Fibroblast of lung (primary cell): ENCODE measurements at regions not wholly inside any gene's neighbourhood (a gene's known extent, or its start where the extent isn't known, plus 50 kb on each side); places are given as distances from the start of the nearest gene placed in this dataset.

Experiments
- DNase-seq, 2 donors: peaks; one replicate each; pipeline versions ENCODE4 v3.0.0 to v3.0.0-alpha.2; 2010; ENCODE audit warnings: low read depth in 2 of 2
- H2AFZ ChIP-seq: 2 replicates; pipeline ENCODE4 v1.5.1; 2012; ENCODE audit warnings: low read length, control low read depth, inconsistent platforms
- H3K27ac ChIP-seq: 2 replicates; pipeline ENCODE4 v1.5.1; 2011; ENCODE audit warnings: low read length, control low read depth; ENCODE audit not compliant: insufficient read depth
- H3K27me3 ChIP-seq: 2 replicates; pipeline ENCODE4 v1.5.1; 2011; ENCODE audit warnings: mild to moderate bottlenecking, low read length; ENCODE audit not compliant: control insufficient read depth, insufficient read depth
- H3K36me3 ChIP-seq: 2 replicates; pipeline ENCODE4 v1.5.1; 2011; ENCODE audit warnings: low read length; ENCODE audit not compliant: control insufficient read depth, insufficient read depth
- H3K4me1 ChIP-seq: 2 replicates; pipeline ENCODE4 v1.5.1; 2011; ENCODE audit warnings: low read length; ENCODE audit not compliant: control insufficient read depth, insufficient read depth; ENCODE audit errors: extremely low read depth
- H3K4me2 ChIP-seq: 2 replicates; pipeline ENCODE4 v1.5.1; 2011; ENCODE audit warnings: low read length, control low read depth; ENCODE audit not compliant: insufficient read depth; ENCODE audit errors: extremely low read depth
- H3K4me3 ChIP-seq, 4 experiments: fragments of 200-600 bp in 1 of 4; sonication (generic) in 1 of 4; replicated peaks in 1 of 4; 2 replicates each; pipeline ENCODE4 v1.5.1; 2011 to 2016; ENCODE audit warnings: low read length in 4 of 4, low read depth in 3 of 4, mild to moderate bottlenecking in 3 of 4, control low read depth in 2 of 4, inconsistent platforms in 1 of 4, mixed read lengths in 1 of 4; ENCODE audit not compliant: insufficient read depth in 1 of 4; ENCODE audit errors: control extremely low read depth in 1 of 4
- H3K79me2 ChIP-seq: 2 replicates; pipeline ENCODE4 v1.5.1; 2012; ENCODE audit warnings: mild to moderate bottlenecking, low read length, inconsistent platforms; ENCODE audit not compliant: control insufficient read depth, insufficient read depth
- H3K9ac ChIP-seq: 2 replicates; pipeline ENCODE4 v1.5.1; 2011; ENCODE audit warnings: mild to moderate bottlenecking, low read length, control low read depth; ENCODE audit not compliant: insufficient read depth
- H3K9me3 ChIP-seq: 2 replicates; pipeline ENCODE4 v1.5.1; 2012; ENCODE audit warnings: low read depth, low read length; ENCODE audit not compliant: control insufficient read depth, insufficient read depth
- H4K20me1 ChIP-seq: 2 replicates; pipeline ENCODE4 v1.5.1; 2011; ENCODE audit warnings: low read length; ENCODE audit not compliant: control insufficient read depth, insufficient read depth; ENCODE audit errors: extremely low read depth
- EZH2 ChIP-seq: IDR thresholded peaks from 2 replicates; pipeline ENCODE4 v1.5.1; 2012; ENCODE audit warnings: low read length, control low read depth, mild to moderate bottlenecking; ENCODE audit errors: missing control alignments
- TF ChIP-seq, protein P1 (sequence below), 2 donors: IDR thresholded peaks in 1 of 2; conservative IDR thresholded peaks in 1 of 2; 1 replicate in 1 of 2; 2 replicates in 1 of 2; pipeline ENCODE4 v1.5.1; 2011 to 2012; ENCODE audit warnings: low read length in 2 of 2, control low read depth in 1 of 2, inconsistent platforms in 1 of 2, low read depth in 1 of 2, mild to moderate bottlenecking in 1 of 2

DNA sequence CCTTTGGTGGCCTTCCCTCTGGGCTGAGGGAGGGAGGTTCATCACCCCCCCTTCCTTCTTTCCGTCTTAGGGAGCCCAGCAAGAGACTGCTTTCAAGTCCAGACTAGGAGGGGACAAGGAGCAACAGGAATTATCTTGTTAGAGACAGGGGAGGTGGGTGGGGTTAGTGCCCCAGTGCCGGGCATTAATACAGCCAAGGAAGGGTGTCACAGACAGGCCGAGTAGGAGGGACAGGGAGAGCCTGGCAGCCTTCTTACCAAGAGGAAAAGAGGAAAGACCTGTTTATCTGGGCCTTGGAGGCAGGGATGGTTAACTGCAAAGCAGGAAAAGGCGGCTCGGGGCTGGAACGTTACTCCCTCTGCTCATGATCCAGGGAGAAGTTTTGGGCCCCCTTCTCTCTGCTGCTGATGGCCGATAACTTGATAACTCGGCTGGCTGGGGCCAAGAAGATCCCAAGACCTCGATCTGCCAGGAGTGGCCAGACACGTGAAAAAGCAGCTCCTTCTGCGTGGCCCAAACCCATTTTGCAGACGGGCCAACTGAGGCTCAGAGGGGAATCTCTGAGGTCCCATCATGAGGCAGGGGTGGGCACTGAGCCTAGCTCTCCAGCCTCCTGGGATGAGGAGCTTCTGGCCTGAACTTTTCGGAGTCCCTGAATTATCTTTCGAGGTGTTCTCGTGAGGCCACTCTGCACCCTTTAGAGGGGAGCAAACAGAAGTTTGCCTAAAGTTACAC lies 79.3 kb downstream of the PTPRS start:
- Histone ChIP-seq H3K79me2 (no peaks in the 10 kb centered on the region), H3K27ac (no peak overlapping the region), H3K4me2 (no peak overlapping the region), H2AFZ (no peak overlapping the region), H4K20me1 (no peaks in the 10 kb centered on the region), H3K36me3 (peaks cover 14% of the 10 kb centered on the region), H3K27me3 (no peaks in the 10 kb centered on the region), H3K9ac (no peak overlapping the region), H3K9me3 (no peaks in the 10 kb centered on the region), H3K4me3 (no peak overlapping the region), H3K4me1 (no peaks in the 10 kb centered on the region)
- no peak for DNase-seq
- TF ChIP-seq, protein P1, sequence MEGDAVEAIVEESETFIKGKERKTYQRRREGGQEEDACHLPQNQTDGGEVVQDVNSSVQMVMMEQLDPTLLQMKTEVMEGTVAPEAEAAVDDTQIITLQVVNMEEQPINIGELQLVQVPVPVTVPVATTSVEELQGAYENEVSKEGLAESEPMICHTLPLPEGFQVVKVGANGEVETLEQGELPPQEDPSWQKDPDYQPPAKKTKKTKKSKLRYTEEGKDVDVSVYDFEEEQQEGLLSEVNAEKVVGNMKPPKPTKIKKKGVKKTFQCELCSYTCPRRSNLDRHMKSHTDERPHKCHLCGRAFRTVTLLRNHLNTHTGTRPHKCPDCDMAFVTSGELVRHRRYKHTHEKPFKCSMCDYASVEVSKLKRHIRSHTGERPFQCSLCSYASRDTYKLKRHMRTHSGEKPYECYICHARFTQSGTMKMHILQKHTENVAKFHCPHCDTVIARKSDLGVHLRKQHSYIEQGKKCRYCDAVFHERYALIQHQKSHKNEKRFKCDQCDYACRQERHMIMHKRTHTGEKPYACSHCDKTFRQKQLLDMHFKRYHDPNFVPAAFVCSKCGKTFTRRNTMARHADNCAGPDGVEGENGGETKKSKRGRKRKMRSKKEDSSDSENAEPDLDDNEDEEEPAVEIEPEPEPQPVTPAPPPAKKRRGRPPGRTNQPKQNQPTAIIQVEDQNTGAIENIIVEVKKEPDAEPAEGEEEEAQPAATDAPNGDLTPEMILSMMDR (conservative IDR thresholded peaks at IDR 0.05 in 1 of 2, IDR thresholded peaks at IDR 0.05 in 1 of 2; ENCODE audit: low read depth in 1 of 2, low read length in 2 of 2): no peak
- no peak for TF ChIP-seq EZH2

DNA sequence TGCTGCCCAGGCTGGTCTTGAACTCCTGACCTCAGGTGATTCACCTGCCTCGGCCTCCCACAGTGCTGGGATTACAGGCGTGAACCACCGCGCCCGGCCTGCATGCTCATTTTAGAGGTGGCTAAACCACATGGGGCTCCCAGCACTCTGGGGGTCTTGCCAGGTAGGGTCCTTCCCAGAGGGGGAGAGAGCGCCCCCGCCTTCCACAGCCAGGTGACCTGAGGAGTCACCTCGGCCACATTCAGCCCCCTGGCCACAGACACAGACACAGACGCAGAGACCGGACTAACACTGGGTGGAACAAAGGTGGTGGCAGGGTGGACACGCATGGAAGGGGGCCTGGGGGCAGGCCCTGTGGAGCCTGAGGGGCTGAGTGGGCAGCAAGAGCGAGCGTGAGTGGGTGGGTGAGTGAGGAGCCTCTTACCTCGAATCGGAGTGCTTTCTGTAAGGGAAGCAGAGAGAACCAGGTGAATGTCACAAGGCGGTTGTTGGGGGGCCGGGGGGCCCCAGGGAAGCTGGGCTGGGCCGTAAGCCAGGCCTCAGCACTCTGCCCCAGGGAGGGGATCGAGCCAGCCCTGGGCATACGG lies 80.1 kb downstream of the PTPRS start:
- H3K27me3 ChIP-seq: no peaks in the 10 kb centered on the region
- TF ChIP-seq EZH2: no peak
- TF ChIP-seq, protein P1 (conservative IDR thresholded peaks at IDR 0.05 in 1 of 2, IDR thresholded peaks at IDR 0.05 in 1 of 2; ENCODE audit: low read depth in 1 of 2, low read length in 2 of 2): no peak
- peaks cover 14% of the 10 kb centered on the region for H3K36me3 ChIP-seq
- H3K4me2 ChIP-seq: no peak overlapping the region
- H3K27ac ChIP-seq: no peak overlapping the region
- no peaks in the 10 kb centered on the region for H3K4me1 ChIP-seq
- no peak overlapping the region for H2AFZ ChIP-seq
- no peak for DNase-seq
- no peaks in the 10 kb centered on the region for H3K79me2 ChIP-seq
- H3K4me3 ChIP-seq: no peak overlapping the region
- H3K9ac ChIP-seq: no peak overlapping the region
- no peaks in the 10 kb centered on the region for H4K20me1 ChIP-seq
- no peaks in the 10 kb centered on the region for H3K9me3 ChIP-seq

DNA sequence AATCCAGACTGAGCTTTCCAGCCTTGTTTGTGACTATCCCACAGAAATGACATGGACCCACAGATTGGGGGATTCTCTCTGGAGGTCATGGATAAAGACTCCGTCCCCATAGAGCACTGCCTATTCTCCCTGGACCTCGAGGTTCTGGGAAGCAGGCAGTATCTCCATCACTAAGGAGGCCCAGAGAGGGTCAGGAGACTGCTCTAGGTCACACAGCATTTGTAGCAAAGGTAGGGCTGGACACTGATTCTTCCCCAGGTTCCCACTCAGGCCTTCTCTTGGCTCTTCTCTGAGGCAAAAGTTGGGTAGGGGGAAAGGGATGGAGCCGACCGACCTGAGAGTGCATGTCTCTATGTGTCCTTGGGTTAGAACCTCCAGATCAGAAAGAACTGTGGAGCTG lies 80.9 kb downstream of the PTPRS start:
- H3K4me1 ChIP-seq: no peaks in the 10 kb centered on the region
- no peak overlapping the region for H3K4me3 ChIP-seq
- TF ChIP-seq, protein P1 (conservative IDR thresholded peaks at IDR 0.05 in 1 of 2, IDR thresholded peaks at IDR 0.05 in 1 of 2; ENCODE audit: low read depth in 1 of 2, low read length in 2 of 2): no peak
- TF ChIP-seq EZH2: no peak
- H2AFZ ChIP-seq: no peak overlapping the region
- peaks cover 14% of the 10 kb centered on the region for H3K36me3 ChIP-seq
- DNase-seq: no peak
- H3K27me3 ChIP-seq: no peaks in the 10 kb centered on the region
- no peak overlapping the region for H3K27ac ChIP-seq
- H3K4me2 ChIP-seq: no peak overlapping the region
- no peaks in the 10 kb centered on the region for H4K20me1 ChIP-seq
- H3K9me3 ChIP-seq: no peaks in the 10 kb centered on the region
- H3K79me2 ChIP-seq: no peaks in the 10 kb centered on the region
- no peak overlapping the region for H3K9ac ChIP-seq
